H1 (cell line): ENCODE measurements at regions not wholly inside any gene's neighbourhood (a gene's known extent, or its start where the extent isn't known, plus 50 kb on each side); places are given as distances from the start of the nearest gene placed in this dataset.

Source experiments
- CTCF ChIA-PET: fragments of 300-600 bp; sonication (Branson Sonifier 250); formaldehyde crosslinking; loops from one replicate; lab custom pipeline; 2021; ENCODE audit not compliant: partially characterized antibody; lab: Charles Lee
- POLR2A ChIA-PET: fragments of 300-600 bp; sonication (Branson Sonifier 250); formaldehyde crosslinking; loops from one replicate; lab custom pipeline; 2021; ENCODE audit warnings: inconsistent platforms; ENCODE audit not compliant: partially characterized antibody; lab: Charles Lee
- DNase-seq, 2 experiments: peaks; one replicate each; pipeline versions ENCODE4 v3.0.0 to v3.0.0-alpha.2; 2010 to 2022; ENCODE audit warnings: low spot score in 2 of 2, low read depth in 1 of 2, mixed read lengths in 1 of 2
- FAIRE-seq: peaks from 2 replicates; lab custom pipeline; 2011; peaks lifted over from hg19 to GRCh38; lab: Jason Lieb, UNC
- H2AFZ ChIP-seq: 2 replicates; pipeline ENCODE4 v1.8.1; 2012; ENCODE audit warnings: low read length, inconsistent platforms
- H2AK5ac ChIP-seq: 2 replicates; pipeline ENCODE4 v1.6.1; 2013; ENCODE audit warnings: low read depth, low read length
- H2BK120ac ChIP-seq: replicated peaks from 2 replicates; pipeline ENCODE3; 2013; ENCODE audit warnings: low read depth, low read length, inconsistent platforms
- H2BK12ac ChIP-seq: 2 replicates; pipeline ENCODE4 v1.6.1; 2013; ENCODE audit warnings: low read depth, low read length
- H2BK15ac ChIP-seq: 2 replicates; pipeline ENCODE4 v1.6.1; 2013; ENCODE audit warnings: low read length
- H2BK20ac ChIP-seq: 2 replicates; pipeline ENCODE4 v1.6.1; 2013; ENCODE audit warnings: low read length
- H2BK5ac ChIP-seq: 2 replicates; pipeline ENCODE4 v1.6.1; 2013; ENCODE audit warnings: low read depth, low read length
- H3K14ac ChIP-seq: 2 replicates; pipeline ENCODE4 v1.6.1; 2013; ENCODE audit warnings: inconsistent platforms; ENCODE audit not compliant: insufficient read length
- H3K18ac ChIP-seq: 2 replicates; pipeline ENCODE4 v1.6.1; 2013; ENCODE audit warnings: low read length; ENCODE audit errors: extremely low read depth
- H3K23ac ChIP-seq: 2 replicates; pipeline ENCODE4 v1.6.1; 2013; ENCODE audit warnings: inconsistent platforms; ENCODE audit not compliant: insufficient read length
- H3K23me2 ChIP-seq: 2 replicates; pipeline ENCODE4 v1.6.1; 2013; ENCODE audit warnings: low read depth, low read length
- H3K27ac ChIP-seq: 2 replicates; pipeline ENCODE4 v1.6.1; 2011; ENCODE audit warnings: low read depth, low read length, inconsistent platforms
- H3K27me3 ChIP-seq, 4 experiments: replicated peaks in 1 of 4; 1 replicate in 1 of 4; 2 replicates in 3 of 4; pipeline versions ENCODE4 v1.6.1 to v1.8.1; 2011 to 2013; ENCODE audit warnings: low read length in 3 of 4, mild to moderate bottlenecking in 3 of 4, inconsistent platforms in 2 of 4, mixed read lengths in 2 of 4, moderate library complexity in 1 of 4; ENCODE audit not compliant: control insufficient read depth in 3 of 4, insufficient read depth in 3 of 4; ENCODE audit errors: extremely low read depth in 1 of 4
- H3K36me3 ChIP-seq, 4 experiments: 2 replicates each; pipeline versions ENCODE4 v1.6.1 to v1.8.1; 2011 to 2013; ENCODE audit warnings: mild to moderate bottlenecking in 4 of 4, low read length in 3 of 4, moderate library complexity in 2 of 4, control low read depth in 1 of 4, inconsistent platforms in 1 of 4; ENCODE audit not compliant: insufficient read depth in 4 of 4, control insufficient read depth in 2 of 4
- H3K4ac ChIP-seq: replicated peaks from 2 replicates; pipeline ENCODE3; 2013; ENCODE audit warnings: low read length, low read depth, mixed read lengths, inconsistent platforms; ENCODE audit not compliant: insufficient read length
- H3K4me1 ChIP-seq, 4 experiments: replicated peaks in 1 of 4; 1 replicate in 1 of 4; 2 replicates in 3 of 4; pipeline versions ENCODE4 v1.6.1 to v1.8.1; 2011 to 2013; ENCODE audit warnings: low read length in 3 of 4, inconsistent platforms in 2 of 4, mixed read lengths in 1 of 4; ENCODE audit not compliant: insufficient read depth in 4 of 4, control insufficient read depth in 3 of 4
- H3K4me2 ChIP-seq, 2 experiments: 2 replicates each; pipeline versions ENCODE4 v1.6.1 to v1.8.1; 2011 to 2013; ENCODE audit warnings: low read depth in 2 of 2, low read length in 2 of 2, control low read depth in 1 of 2, inconsistent platforms in 1 of 2, mild to moderate bottlenecking in 1 of 2; ENCODE audit not compliant: insufficient read depth in 1 of 2
- H3K4me3 ChIP-seq, 4 experiments: fragments of 200-600, 300-600 bp in 1 of 4; sonication (generic), shearing (Covaris generic), sonication (Bioruptor Twin) in 1 of 4; 2 replicates each; pipeline versions ENCODE4 v1.5.1 to v1.8.1; 2011 to 2016; ENCODE audit warnings: low read length in 4 of 4, low read depth in 3 of 4, control low read depth in 2 of 4, inconsistent platforms in 2 of 4, mild to moderate bottlenecking in 2 of 4, mixed read lengths in 1 of 4, moderate library complexity in 1 of 4; ENCODE audit not compliant: insufficient read depth in 2 of 4; ENCODE audit errors: extremely low read depth in 1 of 4
- H3K56ac ChIP-seq: replicated peaks from 2 replicates; pipeline ENCODE3; 2013; ENCODE audit warnings: low read depth, mild to moderate bottlenecking, mixed read lengths, low read length, inconsistent platforms; ENCODE audit not compliant: insufficient read length
- H3K79me1 ChIP-seq: 2 replicates; pipeline ENCODE4 v1.6.1; 2013; ENCODE audit warnings: low read depth, low read length, control low read depth
- H3K79me2 ChIP-seq, 2 experiments: 2 replicates each; pipeline versions ENCODE4 v1.6.1 to v1.8.1; 2012 to 2013; ENCODE audit warnings: low read length in 2 of 2, mild to moderate bottlenecking in 2 of 2, inconsistent platforms in 1 of 2; ENCODE audit not compliant: insufficient read depth in 2 of 2, control insufficient read depth in 1 of 2
- H3K9ac ChIP-seq, 4 experiments: replicated peaks in 1 of 4; 1 replicate in 1 of 4; 2 replicates in 3 of 4; pipeline versions ENCODE4 v1.6.1 to v1.8.1; 2011 to 2013; ENCODE audit warnings: low read depth in 3 of 4, low read length in 3 of 4, control low read depth in 2 of 4, mild to moderate bottlenecking in 2 of 4, moderate library complexity in 2 of 4, inconsistent platforms in 1 of 4; ENCODE audit errors: extremely low read depth in 1 of 4
- H3K9me3 ChIP-seq, 2 experiments: 2 replicates each; pipeline versions ENCODE4 v1.6.1 to v1.8.1; 2012 to 2013; ENCODE audit warnings: mild to moderate bottlenecking in 2 of 2, moderate library complexity in 2 of 2, control low read depth in 1 of 2, inconsistent platforms in 1 of 2, low read depth in 1 of 2, low read length in 1 of 2, mixed read lengths in 1 of 2; ENCODE audit not compliant: insufficient read depth in 2 of 2
- H4K20me1 ChIP-seq, 2 experiments: replicated peaks in 1 of 2; 2 replicates each; pipeline versions ENCODE3 to v1.8.1; 2011 to 2013; ENCODE audit warnings: inconsistent platforms in 2 of 2, low read length in 2 of 2, mild to moderate bottlenecking in 1 of 2; ENCODE audit not compliant: insufficient read depth in 2 of 2, control insufficient read depth in 1 of 2
- H4K5ac ChIP-seq: 2 replicates; pipeline ENCODE4 v1.6.1; 2013; ENCODE audit warnings: low read length, low read depth, mixed read lengths, inconsistent platforms; ENCODE audit not compliant: insufficient read length
- H4K8ac ChIP-seq: 2 replicates; pipeline ENCODE4 v1.8.0; 2013; ENCODE audit warnings: mild to moderate bottlenecking, moderate library complexity, low read length, inconsistent platforms; ENCODE audit not compliant: insufficient read depth; ENCODE audit errors: extremely low read depth
- H4K91ac ChIP-seq: replicated peaks from 2 replicates; pipeline ENCODE3; 2013; ENCODE audit warnings: low read length, mixed read lengths, inconsistent platforms; ENCODE audit not compliant: insufficient read length
- CBX5 ChIP-seq: fragments of 300-800, 300-1000 bp; sonication (generic); IDR thresholded peaks from 2 replicates; pipeline ENCODE4 v1.7.1; 2016; ENCODE audit warnings: antibody characterized with exemption, low read length, low read depth
- EZH2 ChIP-seq: fragments of 200-600 bp; sonication (generic); IDR thresholded peaks from 2 replicates; pipeline ENCODE4 v1.7.1; 2012; ENCODE audit warnings: low read depth, mild to moderate bottlenecking, moderate library complexity, low read length, inconsistent platforms; ENCODE audit not compliant: severe bottlenecking
- GTF2F1 ChIP-seq: IDR thresholded peaks from 2 replicates; pipeline ENCODE4 v1.6.1; 2012; ENCODE audit warnings: low read depth, low read length, improper control_type of control experiment, borderline replicate concordance
- MAX ChIP-seq: IDR thresholded peaks from 2 replicates; pipeline ENCODE4 v1.6.1; 2012; ENCODE audit warnings: inconsistent platforms
- NRF1 ChIP-seq: IDR thresholded peaks from 2 replicates; pipeline ENCODE4 v1.6.1; 2011; ENCODE audit warnings: mild to moderate bottlenecking, low read depth, low read length, improper control_type of control experiment
- RAD21 ChIP-seq, 2 experiments: IDR thresholded peaks in 1 of 2; conservative IDR thresholded peaks in 1 of 2; 2 replicates each; pipeline ENCODE4 v1.6.1; 2011; ENCODE audit warnings: low read depth in 2 of 2, low read length in 2 of 2, improper control_type of control experiment in 1 of 2, inconsistent platforms in 1 of 2, mild to moderate bottlenecking in 1 of 2, moderate library complexity in 1 of 2
- SUZ12 ChIP-seq: fragments of 200-600 bp; sonication (generic); IDR thresholded peaks from 2 replicates; pipeline ENCODE4 v1.6.1; 2012; ENCODE audit warnings: mild to moderate bottlenecking, inconsistent platforms, low read length, moderate library complexity, mixed read lengths
- ZNF274 ChIP-seq: IDR thresholded peaks from 2 replicates; pipeline ENCODE4 v1.7.0; 2012; ENCODE audit warnings: low read length, borderline replicate concordance; ENCODE audit errors: extremely low read depth
- WGBS, 2 experiments: shearing (Covaris generic) in 1 of 2; methylation state at CpG; one replicate each; pipeline versions ENCODE4 v1.1.6 to v1.1.7; 2013 to 2015; ENCODE audit warnings: low lambda C conversion rate in 2 of 2, mixed read lengths in 2 of 2, inconsistent platforms in 1 of 2, low coverage in 1 of 2, missing lambda C conversion rate in 1 of 2; ENCODE audit not compliant: insufficient replicate concordance in 2 of 2, insufficient coverage in 1 of 2, insufficient read length in 1 of 2; ENCODE audit errors: extremely low coverage in 1 of 2, missing lambda C conversion rate in 1 of 2; 5-methylcytosine and 5-hydroxymethylcytosine counted together

- DNase-seq = peak in 1 of 2 experiments; percentile 43
- H3K9me3 ChIP-seq = no peaks in the 10 kb centered on the region
Observed at GRCh38 chr2:129781749-129782632, 197.5 kb upstream of the RAB6C start.

More at GRCh38 chr2:129781749-129782632, 197.5 kb upstream of the RAB6C start:
- Histone ChIP-seq H2BK20ac (no peak overlapping the region), H3K56ac (no peak overlapping the region), H4K5ac (no peak overlapping the region), H3K36me3 (no peaks in the 10 kb centered on the region), H4K8ac (0 out of 2 replicates have a peak overlapping the region, but pooled peaks have one; percentile 12), H3K18ac (no peak overlapping the region), H2AFZ (no peak overlapping the region), H3K79me1 (no peaks in the 10 kb centered on the region), H3K14ac (no peak overlapping the region), H3K4me2 (no peak overlapping the region), H2BK120ac (no peak overlapping the region), H2BK12ac (no peak overlapping the region), H2BK15ac (no peak overlapping the region), H2AK5ac (no peak overlapping the region), H3K4ac (no peak overlapping the region), H4K20me1 (no peaks in the 10 kb centered on the region), H3K27me3 (no peaks in the 10 kb centered on the region), H3K4me1 (peaks cover 0 to 7% (median 3%) of the 10 kb centered on the region in 4 experiments; a peak in 4 of 7 replicates), H3K23me2 (no peaks in the 10 kb centered on the region), H3K27ac (no peak overlapping the region), H3K9ac (no peak overlapping the region), H3K23ac (no peak overlapping the region), H4K91ac (no peak overlapping the region), H3K79me2 (no peaks in the 10 kb centered on the region), H2BK5ac (no peak overlapping the region), H3K4me3 (no peak overlapping the region)
- POLR2A ChIA-PET = interaction anchor here (1.0 kb wide), 1 partner anchor 15 kb away, joined by 4 read pairs; no protein-coding TSS in a partner anchor
- TF ChIP-seq MAX (no peak), NRF1 (no peak), CBX5 (no peak), SUZ12 (no peak), EZH2 (no peak), RAD21 (IDR thresholded peaks at IDR 0.05 in 1 of 2, conservative IDR thresholded peaks at IDR 0.05 in 1 of 2; ENCODE audit: low read depth in 2 of 2, low read length in 2 of 2) (no peak), ZNF274 (no peak), GTF2F1 (no peak)
- CTCF ChIA-PET = interaction anchor here (1.5 to 2.0 kb wide), 3 partner anchors 19 to 58 kb away, joined by 3 to 6 read pairs (median 5); no protein-coding TSS in a partner anchor
- WGBS, 2 experiments = 89% methylated on average over 18 of the region's 18 CpGs; no CpG with 5 or more reads in 1 of the 2 experiments
- no peak for FAIRE-seq
